MM.1S (cell line): ENCODE measurements at regions not wholly inside any gene's neighbourhood (a gene's known extent, or its start where the extent isn't known, plus 50 kb on each side); places are given as distances from the start of the nearest gene placed in this dataset.
A peak's percentile ranks its signal among the peaks of the same experiment; 100 is the strongest.

ENCODE experiments used
- DNase-seq: peaks from one replicate; pipeline ENCODE4 v3.0.0-alpha.2; 2015
- H2AFZ ChIP-seq: fragments of 300-600 bp; sonication (generic); 2 replicates; pipeline ENCODE4 v1.6.0; 2016; ENCODE audit warnings: antibody characterized with exemption, low read length
- H3F3A ChIP-seq: fragments of 300-600 bp; sonication (generic); 2 replicates; pipeline ENCODE4 v1.6.1; 2016; ENCODE audit warnings: mild to moderate bottlenecking, antibody characterized with exemption, low read length, moderate library complexity, mixed read lengths; ENCODE audit not compliant: insufficient read depth
- H3K27ac ChIP-seq: fragments of 300-600 bp; sonication (generic); 2 replicates; pipeline ENCODE4 v1.5.1; 2016; ENCODE audit warnings: mild to moderate bottlenecking, low read length
- H3K27me3 ChIP-seq: fragments of 300-600 bp; sonication (generic); replicated peaks from 2 replicates; pipeline ENCODE4 v1.6.0; 2016; ENCODE audit warnings: low read length; ENCODE audit not compliant: insufficient read depth
- H3K36me3 ChIP-seq: fragments of 300-600 bp; sonication (generic); replicated peaks from 2 replicates; pipeline ENCODE4 v1.6.1; 2016; ENCODE audit warnings: mild to moderate bottlenecking, low read length, mixed read lengths; ENCODE audit not compliant: insufficient read depth
- H3K4me1 ChIP-seq: fragments of 300-600 bp; sonication (generic); 2 replicates; pipeline ENCODE4 v1.6.1; 2016; ENCODE audit warnings: low read length, mixed read lengths
- H3K4me2 ChIP-seq: fragments of 300-600 bp; sonication (generic); 2 replicates; pipeline ENCODE4 v1.6.0; 2016; ENCODE audit warnings: low read depth, low read length
- H3K4me3 ChIP-seq: fragments of 300-600 bp; sonication (generic); 2 replicates; pipeline ENCODE4 v1.5.1; 2016; ENCODE audit warnings: low read length, mixed read lengths
- H3K79me2 ChIP-seq: fragments of 300-600 bp; sonication (generic); 2 replicates; pipeline ENCODE4 v1.6.1; 2016; ENCODE audit warnings: mixed run types, low read length, mixed read lengths
- H3K9ac ChIP-seq: fragments of 300-600 bp; sonication (generic); 2 replicates; pipeline ENCODE4 v1.6.1; 2016; ENCODE audit warnings: low read length, mixed read lengths
- H3K9me2 ChIP-seq: fragments of 300-600 bp; sonication (generic); replicated peaks from 2 replicates; pipeline ENCODE4 v1.6.1; 2016; ENCODE audit warnings: mild to moderate bottlenecking, low read length, mixed read lengths; ENCODE audit not compliant: insufficient read depth
- H3K9me3 ChIP-seq: fragments of 300-600 bp; sonication (generic); replicated peaks from 2 replicates; pipeline ENCODE4 v1.6.1; 2016; ENCODE audit warnings: mild to moderate bottlenecking, low read length, mixed read lengths; ENCODE audit not compliant: insufficient read depth
- H4K20me1 ChIP-seq: fragments of 300-600 bp; sonication (generic); 2 replicates; pipeline ENCODE4 v1.6.1; 2016; ENCODE audit warnings: mild to moderate bottlenecking, low read length, moderate library complexity, mixed read lengths; ENCODE audit not compliant: insufficient read depth
- EZH2 ChIP-seq: fragments of 300-600 bp; sonication (generic); optimal IDR thresholded peaks from 2 replicates; pipeline ENCODE3; 2017; ENCODE audit warnings: low read depth, mild to moderate bottlenecking, antibody characterized with exemption, low read length, mixed read lengths
- EZH2phosphoT487 ChIP-seq: fragments of 300-600 bp; sonication (generic); IDR thresholded peaks from 2 replicates; pipeline ENCODE4 v1.6.1; 2018; ENCODE audit warnings: antibody characterized with exemption, low read length
- TF ChIP-seq, protein P1 (sequence below): fragments of 300-600 bp; sonication (generic); IDR thresholded peaks from 2 replicates; pipeline ENCODE4 v1.5.1; 2016; ENCODE audit warnings: antibody characterized with exemption, low read length, mixed read lengths

DNA sequence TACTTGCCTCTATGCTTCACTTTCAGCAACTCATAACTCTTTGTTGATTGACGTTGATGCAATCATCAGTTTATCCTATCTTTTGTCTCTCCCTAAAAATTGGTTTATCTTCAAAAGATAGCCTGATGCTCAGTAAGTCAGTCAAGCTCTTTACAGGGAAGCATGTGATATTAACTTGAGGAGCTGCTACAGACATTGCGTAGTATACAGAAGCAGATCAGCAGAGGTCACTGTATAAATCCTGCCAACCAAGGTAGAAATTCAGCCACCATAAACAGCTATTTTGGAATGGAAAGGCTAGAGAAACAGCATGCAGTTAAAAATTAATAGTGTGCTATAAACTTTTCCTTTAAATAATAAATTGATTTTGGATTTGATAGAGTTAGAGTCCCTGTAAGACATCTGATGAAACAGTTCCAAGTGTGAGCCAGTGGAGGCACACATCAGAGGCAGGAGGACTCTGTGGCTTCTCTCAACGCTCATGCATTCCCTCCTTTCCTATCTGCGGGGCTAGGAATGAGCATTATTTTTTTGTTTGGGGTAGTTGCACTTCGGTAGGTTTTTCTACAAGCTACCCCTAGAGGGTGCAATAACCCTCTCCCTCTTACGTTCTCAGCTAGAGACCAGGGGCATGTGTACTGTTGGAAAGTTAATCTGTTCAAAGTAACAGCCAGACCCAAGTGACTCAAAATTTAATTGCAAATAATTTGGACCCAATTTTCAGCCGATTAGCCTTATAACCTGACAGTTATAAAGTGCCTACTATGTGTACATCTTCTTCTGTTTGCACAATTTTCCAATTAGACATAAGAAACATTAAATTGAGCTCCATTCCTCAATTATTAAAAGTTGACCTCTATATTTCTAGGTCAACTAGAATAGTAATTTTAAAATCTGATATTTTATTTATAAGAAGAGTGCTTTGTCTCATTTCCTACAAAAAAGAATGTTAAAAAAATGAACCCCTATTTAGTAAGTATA is 647.7 kb upstream of the SOX9 start:
- H3K27ac ChIP-seq = no peak overlapping the region
- no peak overlapping the region for H3K4me2 ChIP-seq
- no peaks in the 10 kb centered on the region for H3K9me3 ChIP-seq
- H3K9ac ChIP-seq = no peak overlapping the region
- no peaks in the 10 kb centered on the region for H3K27me3 ChIP-seq
- TF ChIP-seq, protein P1, sequence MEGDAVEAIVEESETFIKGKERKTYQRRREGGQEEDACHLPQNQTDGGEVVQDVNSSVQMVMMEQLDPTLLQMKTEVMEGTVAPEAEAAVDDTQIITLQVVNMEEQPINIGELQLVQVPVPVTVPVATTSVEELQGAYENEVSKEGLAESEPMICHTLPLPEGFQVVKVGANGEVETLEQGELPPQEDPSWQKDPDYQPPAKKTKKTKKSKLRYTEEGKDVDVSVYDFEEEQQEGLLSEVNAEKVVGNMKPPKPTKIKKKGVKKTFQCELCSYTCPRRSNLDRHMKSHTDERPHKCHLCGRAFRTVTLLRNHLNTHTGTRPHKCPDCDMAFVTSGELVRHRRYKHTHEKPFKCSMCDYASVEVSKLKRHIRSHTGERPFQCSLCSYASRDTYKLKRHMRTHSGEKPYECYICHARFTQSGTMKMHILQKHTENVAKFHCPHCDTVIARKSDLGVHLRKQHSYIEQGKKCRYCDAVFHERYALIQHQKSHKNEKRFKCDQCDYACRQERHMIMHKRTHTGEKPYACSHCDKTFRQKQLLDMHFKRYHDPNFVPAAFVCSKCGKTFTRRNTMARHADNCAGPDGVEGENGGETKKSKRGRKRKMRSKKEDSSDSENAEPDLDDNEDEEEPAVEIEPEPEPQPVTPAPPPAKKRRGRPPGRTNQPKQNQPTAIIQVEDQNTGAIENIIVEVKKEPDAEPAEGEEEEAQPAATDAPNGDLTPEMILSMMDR = peak; percentile 79
- TF ChIP-seq EZH2 (no peak), EZH2phosphoT487 (no peak)
- peak; percentile 66 for DNase-seq
- H3F3A ChIP-seq = no peaks in the 10 kb centered on the region
- H4K20me1 ChIP-seq = no peaks in the 10 kb centered on the region
- no peaks in the 10 kb centered on the region for H3K4me1 ChIP-seq
- H3K9me2 ChIP-seq = no peaks in the 10 kb centered on the region
- no peaks in the 10 kb centered on the region for H3K79me2 ChIP-seq
- H2AFZ ChIP-seq = no peak overlapping the region
- no peak overlapping the region for H3K4me3 ChIP-seq
- H3K36me3 ChIP-seq = no peaks in the 10 kb centered on the region

DNA sequence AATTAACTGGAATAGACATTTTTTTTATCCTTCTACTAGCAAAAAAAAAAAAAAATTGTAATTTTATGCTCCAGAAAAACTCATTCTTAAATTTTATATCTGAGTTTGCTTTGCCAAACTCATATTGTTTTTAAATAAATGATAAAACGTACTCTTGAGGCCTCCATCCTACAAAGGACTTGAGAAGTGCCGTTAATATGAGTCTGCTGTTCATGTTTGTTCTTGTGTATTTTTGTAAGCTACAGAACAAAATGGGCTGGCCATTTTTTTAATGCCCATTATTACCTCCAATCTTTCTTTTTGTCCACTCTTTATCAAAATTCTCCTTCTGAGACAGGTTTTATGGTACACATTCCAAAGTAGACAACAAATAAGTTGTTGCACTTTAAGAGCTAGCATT is 643.5 kb upstream of the SOX9 start:
- H3K9me3 ChIP-seq = no peaks in the 10 kb centered on the region
- TF ChIP-seq EZH2phosphoT487 (no peak), EZH2 (no peak)
- TF ChIP-seq, protein P1 = no peak
- no peaks in the 10 kb centered on the region for H3K27me3 ChIP-seq
- H3K4me3 ChIP-seq = no peak overlapping the region
- no peak for DNase-seq
- H3F3A ChIP-seq = no peaks in the 10 kb centered on the region
- no peak overlapping the region for H3K4me2 ChIP-seq
- no peak overlapping the region for H3K9ac ChIP-seq
- no peaks in the 10 kb centered on the region for H3K4me1 ChIP-seq
- H3K79me2 ChIP-seq = no peaks in the 10 kb centered on the region
- H2AFZ ChIP-seq = no peak overlapping the region
- H3K9me2 ChIP-seq = no peaks in the 10 kb centered on the region
- H3K36me3 ChIP-seq = no peaks in the 10 kb centered on the region
- H3K27ac ChIP-seq = no peak overlapping the region
- H4K20me1 ChIP-seq = no peaks in the 10 kb centered on the region

DNA sequence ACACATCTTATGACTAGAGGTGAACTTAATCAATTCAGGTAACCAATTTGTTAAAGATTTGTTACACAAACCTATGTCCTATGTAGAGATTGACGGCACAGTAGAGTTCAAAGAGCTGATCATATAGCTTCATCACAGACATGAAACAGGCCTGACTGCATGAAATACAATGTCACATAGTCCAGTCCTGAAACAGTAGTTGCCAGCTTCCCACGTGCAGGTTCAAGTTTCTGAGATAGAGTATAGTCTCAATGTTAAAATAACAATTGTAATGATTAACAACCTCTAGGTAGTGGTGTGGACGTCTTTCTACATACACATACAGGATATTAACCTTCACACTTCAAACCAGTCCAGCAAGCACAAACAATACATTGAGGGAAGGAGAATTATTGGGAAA is 640.7 kb upstream of the SOX9 start:
- no peak for DNase-seq
- no peaks in the 10 kb centered on the region for H3K36me3 ChIP-seq
- no peak overlapping the region for H3K4me3 ChIP-seq
- H3K4me1 ChIP-seq = no peaks in the 10 kb centered on the region
- H2AFZ ChIP-seq = no peak overlapping the region
- H3K79me2 ChIP-seq = no peaks in the 10 kb centered on the region
- H3F3A ChIP-seq = no peaks in the 10 kb centered on the region
- no peak overlapping the region for H3K4me2 ChIP-seq
- no peak overlapping the region for H3K27ac ChIP-seq
- H3K9me3 ChIP-seq = no peaks in the 10 kb centered on the region
- no peaks in the 10 kb centered on the region for H3K27me3 ChIP-seq
- no peaks in the 10 kb centered on the region for H4K20me1 ChIP-seq
- no peak overlapping the region for H3K9ac ChIP-seq
- H3K9me2 ChIP-seq = no peaks in the 10 kb centered on the region
- TF ChIP-seq EZH2 = no peak
- TF ChIP-seq EZH2phosphoT487 = no peak
- TF ChIP-seq, protein P1 = no peak
